Testis (tissue), 2 donors: ENCODE measurements at regions not wholly inside any gene's neighbourhood (a gene's known extent, or its start where the extent isn't known, plus 50 kb on each side); places are given as distances from the start of the nearest gene placed in this dataset.

Source experiments
- CTCF ChIP-seq, 3 experiments: fragments of 450-650 bp in 2 of 3; fragments of 200-600 bp in 1 of 3; sonication (generic) in 1 of 3; IDR thresholded peaks; one replicate each; pipeline ENCODE4 v1.5.1; 2016 to 2019; ENCODE audit warnings: antibody characterized with exemption in 3 of 3, mild to moderate bottlenecking in 2 of 3, moderate library complexity in 1 of 3
- POLR2A ChIP-seq: fragments of 450-650 bp; IDR thresholded peaks from one replicate; pipeline ENCODE4 v1.6.1; 2017; ENCODE audit warnings: antibody characterized with exemption, mild to moderate bottlenecking, moderate library complexity

- TF ChIP-seq CTCF (IDR thresholded peaks at IDR 0.05) (no peak), POLR2A (no peak)
These were observed 341.2 kb upstream of the MYT1L start for GRCh38 chr2:2672249-2672648.
